ENCODE measurements at regions not wholly inside any gene's neighbourhood (a gene's known extent, or its start where the extent isn't known, plus 50 kb on each side); places are given as distances from the start of the nearest gene placed in this dataset.

GRCh38 chr1:98385652-98386051 is 275.9 kb upstream of the SNX7 start:
- no peaks in the 10 kb centered on the region for H3K36me3 ChIP-seq (ENCODE audit: control insufficient read depth in 2 of 2, insufficient read depth in 2 of 2, low read length in 1 of 2)
- no peak for TF ChIP-seq EP300 (IDR thresholded peaks at IDR 0.05; ENCODE audit: borderline replicate concordance in 1 of 2, control insufficient read depth in 1 of 2, low read depth in 2 of 2, low read length in 2 of 2)
- no peak for TF ChIP-seq NKRF (conservative IDR thresholded peaks at IDR 0.05)
- no peak for TF ChIP-seq TBL1XR1 (IDR thresholded peaks at IDR 0.05; ENCODE audit: low read depth, low read length)
- H3K4me1 ChIP-seq (ENCODE audit: control insufficient read depth, insufficient read depth, low read length) = no peaks in the 10 kb centered on the region
- in situ Hi-C loops (cut with MboI) = no loop called here
- H3K27me3 ChIP-seq (replicated peaks in 1 of 2; ENCODE audit: control insufficient read depth in 2 of 2, insufficient read depth in 2 of 2, low read length in 1 of 2) = no peaks in the 10 kb centered on the region
- no peak overlapping the region for H3K4me3 ChIP-seq
- ATAC-seq = no peak
- no peaks in the 10 kb centered on the region for H3K9me3 ChIP-seq (replicated peaks; ENCODE audit: control insufficient read depth, insufficient read depth, low read length)
- ChIA-PET RAD21 (ENCODE audit: unreplicated experiment) (no interaction called here), CTCF (no interaction called here), SMC1A (ENCODE audit: uncharacterized antibody, unreplicated experiment) (no interaction called here), POLR2A (no interaction called here)
- 0% methylated on average over 1 of the region's 1 CpG for WGBS (ENCODE audit: insufficient coverage, insufficient replicate concordance, low lambda C conversion rate, missing lambda C conversion rate)
- intact Hi-C loops (cut with micrococcal nuclease; ENCODE audit: unreplicated experiment) = no loop called here
- no peak overlapping the region for H3K4me2 ChIP-seq (ENCODE audit: control insufficient read depth, insufficient read depth)
- BruUV-seq (replicated peaks) = no TSS peak
- no peaks in the 10 kb centered on the region for H3K79me2 ChIP-seq (ENCODE audit: control insufficient read depth, insufficient read depth, low read length)
- H2AFZ ChIP-seq (ENCODE audit: control insufficient read depth, low read depth, low read length) = no peak overlapping the region
- no peak overlapping the region for H3K27ac ChIP-seq (ENCODE audit: control insufficient read depth, insufficient read depth)
- H4K20me1 ChIP-seq (ENCODE audit: control insufficient read depth, insufficient read depth) = no peaks in the 10 kb centered on the region
- no peak for DNase-seq (ENCODE audit: low read depth, low spot score)
- H3K9ac ChIP-seq (ENCODE audit: control insufficient read depth, insufficient read depth, low read length) = no peak overlapping the region
- FAIRE-seq = no peak

GRCh38 chr1:98384461-98385141 is 276.9 kb upstream of the SNX7 start:
- Histone ChIP-seq H3K27me3 (replicated peaks in 1 of 2; ENCODE audit: control insufficient read depth in 2 of 2, insufficient read depth in 2 of 2, low read length in 1 of 2) (no peaks in the 10 kb centered on the region), H3K9me3 (replicated peaks; ENCODE audit: control insufficient read depth, insufficient read depth, low read length) (no peaks in the 10 kb centered on the region), H3K9ac (ENCODE audit: control insufficient read depth, insufficient read depth, low read length) (no peak overlapping the region), H3K36me3 (ENCODE audit: control insufficient read depth in 2 of 2, insufficient read depth in 2 of 2, low read length in 1 of 2) (no peaks in the 10 kb centered on the region), H2AFZ (ENCODE audit: control insufficient read depth, low read depth, low read length) (no peak overlapping the region), H4K20me1 (ENCODE audit: control insufficient read depth, insufficient read depth) (no peaks in the 10 kb centered on the region), H3K4me1 (ENCODE audit: control insufficient read depth, insufficient read depth, low read length) (no peaks in the 10 kb centered on the region), H3K4me2 (ENCODE audit: control insufficient read depth, insufficient read depth) (no peak overlapping the region), H3K79me2 (ENCODE audit: control insufficient read depth, insufficient read depth, low read length) (no peaks in the 10 kb centered on the region), H3K4me3 (no peak overlapping the region), H3K27ac (ENCODE audit: control insufficient read depth, insufficient read depth) (no peak overlapping the region)
- POLR2A ChIA-PET = no interaction called here
- intact Hi-C loops (cut with micrococcal nuclease; ENCODE audit: unreplicated experiment) (no loop called here), in situ Hi-C loops (cut with MboI) (no loop called here)
- RAD21 ChIA-PET (ENCODE audit: unreplicated experiment) = no interaction called here
- CTCF ChIA-PET = no interaction called here
- ATAC-seq (no peak), FAIRE-seq (no peak), DNase-seq (ENCODE audit: low read depth, low spot score) (no peak)
- SMC1A ChIA-PET (ENCODE audit: uncharacterized antibody, unreplicated experiment) = interaction anchor here (0.6 kb wide), 1 partner anchor 90 kb away, joined by 3 read pairs; no protein-coding TSS in a partner anchor
- no TSS peak for BruUV-seq (replicated peaks)
- WGBS (ENCODE audit: insufficient coverage, insufficient replicate concordance, low lambda C conversion rate, missing lambda C conversion rate) = 17% methylated on average over 6 of the region's 6 CpGs
- no peak for TF ChIP-seq ESRRA (IDR thresholded peaks at IDR 0.05; ENCODE audit: low read length)
- TF ChIP-seq CBX3 (IDR thresholded peaks at IDR 0.05; ENCODE audit: borderline replicate concordance, low read depth) = no peak
- TF ChIP-seq CEBPZ (IDR thresholded peaks at IDR 0.05; ENCODE audit: low read depth, low read length) = no peak
- TF ChIP-seq KDM1A (IDR thresholded peaks at IDR 0.05; ENCODE audit: borderline replicate concordance) = no peak
- TF ChIP-seq NR2C2 (IDR thresholded peaks at IDR 0.05; ENCODE audit: borderline replicate concordance, control insufficient read depth, insufficient read length, low read depth) = no peak
- TF ChIP-seq SREBF1 (IDR thresholded peaks at IDR 0.05; ENCODE audit: low read length) = no peak
- TF ChIP-seq POLR2A (IDR thresholded peaks at IDR 0.05; ENCODE audit: low read depth, low read length) = no peak
- TF ChIP-seq EED (IDR thresholded peaks at IDR 0.05; ENCODE audit: low read depth) = no peak
- TF ChIP-seq CREB1 (IDR thresholded peaks at IDR 0.05; ENCODE audit: low read depth) = no peak
- no peak for TF ChIP-seq NBN (IDR thresholded peaks at IDR 0.05)

Data from GM12878 (cell line).